Raji (cell line): ENCODE measurements at regions not wholly inside any gene's neighbourhood (a gene's known extent, or its start where the extent isn't known, plus 50 kb on each side); places are given as distances from the start of the nearest gene placed in this dataset.

ENCODE experiments used
- POLR2A ChIP-seq: IDR thresholded peaks from 2 replicates; pipeline ENCODE4 v1.6.1; 2011; ENCODE audit warnings: low read depth, low read length, control low read depth; ENCODE audit not compliant: insufficient read depth

DNA sequence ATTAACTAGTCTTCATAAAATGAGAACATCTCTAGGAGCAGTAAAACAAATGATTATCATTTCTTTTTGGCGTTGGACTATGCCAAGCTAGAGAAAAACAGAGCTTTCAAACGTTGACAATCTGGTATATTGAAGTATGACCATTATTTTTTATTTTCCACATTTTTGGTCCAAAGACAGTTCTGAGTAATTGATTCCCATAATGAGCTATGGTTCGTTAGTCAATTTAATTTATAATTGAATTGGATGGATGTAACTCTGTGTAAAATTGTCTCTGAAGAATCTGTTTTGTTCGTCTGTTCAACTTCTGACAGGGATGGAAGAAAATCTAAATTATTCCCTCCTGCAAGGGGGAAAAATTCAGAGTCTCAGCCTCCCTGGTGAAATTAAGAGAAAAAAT lies 234.5 kb downstream of the LMO4 start:
- TF ChIP-seq POLR2A = no peak

DNA sequence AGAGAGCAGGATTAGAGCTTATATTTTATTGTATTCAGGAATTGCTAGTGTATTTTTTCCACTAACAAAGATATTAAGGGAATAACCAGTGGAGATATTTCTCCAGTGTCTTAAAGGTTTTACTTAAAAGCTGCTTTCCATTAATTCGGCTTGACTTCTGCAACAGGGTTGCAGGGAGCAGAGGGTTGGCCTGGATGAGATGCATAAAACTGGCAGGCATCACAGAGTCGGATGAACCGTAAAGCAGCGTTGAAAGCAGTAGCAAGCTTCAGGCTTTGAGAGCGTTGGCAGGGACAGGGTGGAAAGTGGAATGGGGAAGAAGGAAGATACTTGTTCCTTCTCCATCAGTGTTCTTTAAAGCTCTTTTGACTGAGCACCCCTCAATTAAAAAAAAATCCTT lies 237.2 kb downstream of the LMO4 start:
- TF ChIP-seq POLR2A = no peak

DNA sequence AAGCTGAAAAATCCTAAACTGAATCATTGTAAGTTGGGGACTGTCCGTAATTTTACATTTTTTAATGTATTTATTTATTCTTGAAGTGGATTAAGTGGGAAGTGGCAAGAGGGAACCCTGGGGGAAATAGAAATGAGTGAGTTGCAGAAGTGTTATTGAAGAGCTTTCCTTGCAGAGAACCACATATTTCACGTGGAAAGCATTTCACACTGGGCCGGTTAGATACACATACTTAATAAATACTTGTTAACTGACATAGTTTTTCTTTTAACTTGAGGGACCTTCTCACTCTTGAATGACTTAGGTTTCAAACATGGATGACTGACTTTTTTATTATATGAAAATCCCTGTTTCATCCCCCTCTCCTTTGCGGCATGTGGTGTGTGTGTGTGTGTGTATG lies 239.3 kb downstream of the LMO4 start:
- no peak for TF ChIP-seq POLR2A

DNA sequence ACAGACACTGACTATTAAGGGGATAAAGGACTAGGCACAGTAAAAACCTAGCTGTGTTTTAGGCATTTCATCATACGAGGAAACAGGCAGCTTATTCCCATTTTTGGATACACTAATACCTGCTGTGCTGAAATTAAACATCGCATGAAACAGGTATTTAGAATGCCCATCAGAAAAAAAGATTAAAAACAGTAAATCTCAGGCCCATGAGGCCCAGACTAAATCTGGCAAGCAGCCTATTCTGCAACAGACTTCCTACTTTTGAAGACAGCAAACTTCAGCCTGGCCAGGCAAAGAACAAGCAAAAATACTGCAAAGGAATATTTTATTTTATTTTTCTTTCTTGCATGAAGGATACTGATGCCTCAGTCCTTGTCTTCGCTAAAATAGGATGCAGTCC lies 240.2 kb downstream of the LMO4 start:
- TF ChIP-seq POLR2A = no peak

DNA sequence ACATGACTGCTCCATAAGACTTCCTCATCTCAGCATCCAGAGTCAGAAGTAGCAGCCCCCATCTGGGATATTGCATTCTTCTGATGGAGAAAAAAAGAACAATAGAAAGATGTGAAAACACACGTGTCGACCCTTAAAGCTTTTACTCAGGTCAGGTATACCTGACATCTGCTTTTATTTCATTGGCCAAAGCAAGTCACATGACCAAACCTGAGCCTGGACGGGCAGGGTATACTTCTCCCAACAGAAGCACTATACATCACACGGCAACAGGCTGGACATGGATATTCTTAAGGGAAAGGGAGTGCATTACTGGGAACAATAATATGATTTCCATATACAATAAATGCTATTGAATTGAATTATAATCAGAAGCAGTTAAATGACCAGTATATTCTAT lies 243.3 kb downstream of the LMO4 start:
- no peak for TF ChIP-seq POLR2A

DNA sequence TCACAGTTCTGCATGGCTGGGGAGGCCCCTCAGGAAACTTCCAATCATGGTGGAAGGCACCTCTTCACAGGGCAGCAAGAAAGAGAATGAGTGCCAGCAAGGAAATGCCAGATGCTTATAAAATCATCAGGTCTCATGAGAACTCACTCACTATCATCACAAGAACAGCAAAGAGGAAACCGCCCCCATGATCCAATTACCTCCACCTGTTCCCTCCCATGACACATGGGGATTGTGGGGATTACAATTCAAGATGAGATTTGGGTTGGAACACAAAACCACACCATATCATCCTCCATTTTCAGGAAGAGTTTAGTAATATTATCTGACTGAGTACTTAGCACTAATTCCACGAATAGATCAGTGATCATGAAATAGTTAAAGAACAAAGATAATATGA lies 244.2 kb downstream of the LMO4 start:
- no peak for TF ChIP-seq POLR2A

DNA sequence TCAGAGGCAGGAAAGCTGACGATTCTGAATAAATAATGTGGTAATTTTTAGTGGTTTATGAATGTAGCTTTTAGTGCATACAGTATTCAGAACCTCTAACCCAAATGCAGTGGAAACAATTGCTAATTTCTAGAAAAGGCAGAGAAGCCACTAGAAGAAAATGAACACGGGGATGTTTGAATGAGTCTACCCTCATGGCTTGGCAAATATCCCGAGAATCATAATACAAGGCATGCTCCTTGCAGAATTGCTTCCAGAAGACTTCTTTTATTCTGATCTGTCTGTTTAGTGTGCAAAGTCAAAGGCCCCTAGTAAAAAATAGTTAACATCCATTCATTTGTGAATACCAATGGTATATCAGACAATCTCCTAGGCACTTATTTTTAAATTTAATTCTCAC lies 246.8 kb downstream of the LMO4 start:
- no peak for TF ChIP-seq POLR2A

DNA sequence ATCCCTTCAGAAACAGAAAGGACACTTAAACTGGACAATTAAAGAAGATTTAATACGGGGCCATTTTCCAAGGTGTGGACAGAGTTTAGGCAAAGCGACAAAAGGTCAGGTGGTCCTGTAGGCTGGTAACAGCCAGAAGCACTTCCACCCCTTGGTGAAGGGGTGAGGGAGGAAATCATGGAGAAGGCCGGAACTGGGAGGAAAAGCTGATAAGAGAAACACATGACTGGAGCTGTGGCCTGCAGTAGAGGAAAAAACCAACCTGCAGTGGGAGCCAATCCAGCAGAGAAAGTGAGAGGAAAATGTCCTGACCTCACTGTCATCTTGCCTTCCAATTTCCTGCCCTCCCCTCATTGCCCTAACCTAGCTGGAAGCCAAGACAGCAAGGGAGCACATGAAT lies 249.8 kb downstream of the LMO4 start:
- TF ChIP-seq POLR2A = no peak

DNA sequence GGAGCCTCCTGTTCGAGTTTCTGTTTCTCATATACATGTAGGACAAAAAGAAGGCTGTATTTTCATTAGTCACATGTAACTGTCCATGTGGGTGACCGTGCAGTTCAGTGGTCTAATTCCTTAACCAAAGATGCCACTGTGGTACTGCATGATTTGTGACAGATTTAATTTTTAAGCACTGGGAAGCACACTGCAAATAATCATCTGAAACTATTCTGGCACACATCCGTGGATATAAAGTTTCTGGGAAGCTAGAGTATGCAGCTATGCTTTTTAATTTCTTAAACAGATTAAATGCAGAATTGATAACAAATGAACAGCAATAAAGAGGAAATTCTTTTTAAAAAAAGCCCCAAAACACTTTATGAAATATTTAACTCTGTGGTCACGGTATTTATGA lies 254.8 kb downstream of the LMO4 start:
- no peak for TF ChIP-seq POLR2A

DNA sequence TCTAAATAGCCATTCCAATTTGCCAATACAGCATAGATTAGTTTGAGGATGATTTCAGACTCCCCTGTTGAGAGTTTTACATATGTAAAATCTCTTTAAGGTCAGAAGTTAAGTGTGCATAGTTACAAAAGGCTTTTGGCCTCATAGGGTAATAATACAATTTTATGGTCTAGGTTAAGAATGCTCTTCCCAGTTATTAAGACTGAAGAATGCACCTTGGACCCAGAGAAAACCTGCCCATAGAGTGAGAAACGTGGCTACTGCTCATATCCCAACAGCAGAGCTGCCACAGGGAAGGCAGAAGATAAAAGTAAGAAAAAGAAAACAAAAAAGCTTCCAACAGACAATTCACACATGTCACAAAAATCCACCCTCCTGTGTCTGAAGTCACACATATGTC lies 255.9 kb downstream of the LMO4 start:
- TF ChIP-seq POLR2A = no peak

DNA sequence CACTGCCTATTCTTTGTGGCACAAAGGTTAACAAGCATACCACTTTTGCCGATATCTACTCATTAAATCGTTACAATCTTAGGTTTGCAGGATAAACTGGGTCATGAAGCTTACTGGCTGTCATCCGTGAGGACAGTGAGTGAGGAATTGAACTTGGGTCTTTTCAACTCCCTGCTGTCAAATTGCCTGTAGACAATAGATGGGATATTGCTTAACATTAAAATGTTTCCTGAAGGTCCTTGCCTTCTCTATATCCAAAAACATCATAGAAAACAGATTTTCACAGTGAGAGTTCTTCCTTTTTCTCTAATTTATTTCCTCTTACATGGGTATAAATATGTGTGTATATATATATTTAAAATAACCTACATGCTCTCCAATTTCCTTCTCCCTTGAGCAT lies 257.8 kb downstream of the LMO4 start:
- TF ChIP-seq POLR2A = no peak

DNA sequence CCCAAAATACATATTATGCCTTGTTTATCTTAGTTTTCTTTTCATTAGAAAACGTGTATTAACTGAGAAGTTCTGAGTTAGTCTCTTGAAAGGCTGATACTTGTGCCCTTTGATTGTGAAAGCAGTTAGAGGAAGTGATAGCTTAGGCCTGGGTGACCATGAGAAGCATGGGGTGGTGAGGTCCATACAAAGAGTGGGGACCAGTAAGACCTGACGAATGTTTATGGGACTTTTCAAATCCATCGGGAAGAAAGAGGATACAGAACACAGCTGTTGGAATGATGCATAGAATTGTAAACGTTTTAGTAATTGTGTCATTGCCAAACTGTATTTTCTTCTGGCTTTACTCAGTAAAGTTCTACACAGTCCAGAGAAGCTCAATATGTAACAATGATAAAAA lies 259.8 kb downstream of the LMO4 start:
- no peak for TF ChIP-seq POLR2A

DNA sequence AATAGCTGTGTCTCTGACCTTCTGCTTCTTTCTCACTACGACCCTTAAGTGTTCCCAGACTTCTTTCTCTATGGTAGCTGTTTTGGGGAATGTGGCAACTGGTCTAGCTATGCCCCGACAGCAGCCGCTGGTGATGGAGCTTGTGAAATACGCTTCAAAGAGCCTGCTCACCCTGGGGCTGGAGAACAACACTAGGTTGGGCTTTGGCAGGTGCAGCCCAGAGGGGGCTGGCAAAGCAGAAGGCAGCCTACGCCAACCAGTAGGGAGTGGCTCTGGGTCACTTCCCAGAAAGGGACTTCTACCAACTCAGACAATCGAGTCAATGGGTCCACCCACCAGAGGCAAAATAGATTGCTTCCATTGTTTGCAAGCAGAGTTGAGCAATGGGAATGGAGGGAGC lies 262.8 kb downstream of the LMO4 start:
- TF ChIP-seq POLR2A = no peak

DNA sequence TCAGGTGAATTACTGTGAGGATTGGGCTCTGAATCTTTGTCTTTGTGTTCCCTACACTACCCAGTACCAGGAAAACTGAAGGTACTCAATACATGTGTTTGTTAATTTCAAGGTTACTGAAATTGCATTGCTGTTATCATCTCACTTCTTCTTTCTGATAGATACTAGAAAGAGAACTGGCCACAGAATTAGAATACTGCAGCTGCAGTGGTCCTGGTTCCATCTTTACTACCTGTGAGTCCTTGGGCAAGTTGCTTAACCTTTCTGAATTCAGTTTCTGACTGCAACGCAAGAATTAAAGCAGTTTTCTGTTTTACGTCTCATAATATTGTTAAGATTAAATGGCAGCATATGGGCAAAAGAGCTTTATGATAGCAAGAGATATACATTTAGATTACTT lies 263.5 kb downstream of the LMO4 start:
- no peak for TF ChIP-seq POLR2A

DNA sequence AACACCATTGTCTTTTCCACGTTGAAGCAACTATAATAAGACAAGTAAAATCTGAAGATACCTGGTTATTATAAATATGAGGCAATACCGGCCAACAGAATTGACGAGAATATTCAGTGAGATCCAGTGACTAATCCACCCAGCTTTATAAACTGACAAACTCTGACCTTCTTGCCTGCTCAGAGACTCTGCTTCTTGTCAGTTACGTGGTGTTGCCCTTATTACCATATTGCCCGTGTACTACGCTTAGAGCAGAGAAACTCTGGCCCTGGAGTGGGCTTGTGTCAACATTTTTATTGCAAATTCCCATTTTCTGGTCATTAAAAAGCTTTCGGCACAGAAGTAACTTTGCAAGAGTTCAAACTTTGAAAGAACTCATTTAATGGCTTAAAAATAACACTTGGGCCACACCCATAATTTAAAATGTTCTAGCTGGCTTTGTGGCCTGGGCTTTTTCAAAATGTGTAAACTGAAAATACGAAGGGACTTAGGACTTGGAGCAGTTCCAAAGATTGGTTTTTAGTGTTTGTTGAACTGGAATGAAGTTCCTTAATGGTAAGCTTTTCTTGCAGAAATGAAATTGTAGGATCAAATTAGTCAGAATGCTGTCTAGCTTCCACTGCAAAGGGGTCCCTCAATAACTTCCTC lies 266.2 kb downstream of the LMO4 start:
- no peak for TF ChIP-seq POLR2A

DNA sequence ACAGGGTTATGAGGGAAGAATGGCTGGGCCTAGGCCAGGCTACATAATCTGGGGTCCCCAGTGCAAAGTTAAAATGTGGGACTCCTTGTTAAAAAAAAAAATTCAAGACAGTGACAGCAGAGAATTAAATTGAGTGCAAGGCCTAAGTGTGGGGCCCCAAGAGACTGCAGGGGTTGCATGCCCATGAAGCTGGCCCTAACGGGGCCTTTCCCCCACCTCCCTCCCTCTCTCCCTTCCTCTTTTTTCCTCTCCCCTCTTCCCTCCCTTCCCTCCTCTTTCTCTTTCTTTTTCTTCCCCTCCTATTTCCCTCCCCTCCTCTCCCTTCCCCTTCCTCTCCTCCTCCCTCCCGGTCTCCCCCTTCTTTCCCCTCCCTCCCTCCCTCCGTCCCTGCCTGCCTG lies 266.7 kb downstream of the LMO4 start:
- no peak for TF ChIP-seq POLR2A

DNA sequence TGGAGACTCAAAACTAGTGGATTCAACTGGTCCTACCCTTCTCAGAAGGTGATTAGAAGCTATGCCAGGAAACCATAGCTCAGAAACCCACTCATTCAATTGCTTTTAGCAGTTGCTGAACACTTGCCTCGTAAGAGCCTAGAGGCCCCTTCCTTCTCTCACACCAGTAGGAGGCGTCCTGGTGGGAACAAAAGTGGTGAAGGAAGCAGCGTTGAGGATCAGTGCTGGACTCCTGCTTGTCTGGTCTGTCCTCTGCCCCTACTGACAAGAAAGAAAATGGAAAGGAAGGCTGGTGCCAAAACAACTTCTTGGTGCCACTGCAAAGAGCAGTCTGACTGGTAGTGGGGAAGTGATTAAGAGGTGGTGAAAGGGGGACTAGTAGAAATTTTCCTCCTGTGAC lies 269.7 kb downstream of the LMO4 start:
- no peak for TF ChIP-seq POLR2A

DNA sequence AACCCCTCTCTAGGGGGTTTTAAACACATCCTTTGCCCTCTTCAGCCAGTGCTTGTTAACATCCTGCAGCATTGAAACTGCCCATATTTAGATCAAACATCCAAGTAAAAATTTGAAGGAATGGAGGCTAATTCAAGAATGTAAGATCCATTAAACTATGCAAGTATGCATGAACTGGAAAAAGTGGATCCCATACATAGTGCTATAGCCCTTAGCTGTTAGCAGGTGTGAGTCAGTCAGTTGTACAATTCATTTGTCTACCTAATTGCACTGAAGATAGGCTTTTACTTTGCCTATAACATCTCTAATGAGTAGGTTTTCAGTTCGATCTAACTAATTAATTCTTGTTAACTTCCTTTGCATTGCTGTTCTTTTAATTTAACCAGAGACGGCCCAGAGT lies 270.9 kb downstream of the LMO4 start:
- TF ChIP-seq POLR2A = no peak

DNA sequence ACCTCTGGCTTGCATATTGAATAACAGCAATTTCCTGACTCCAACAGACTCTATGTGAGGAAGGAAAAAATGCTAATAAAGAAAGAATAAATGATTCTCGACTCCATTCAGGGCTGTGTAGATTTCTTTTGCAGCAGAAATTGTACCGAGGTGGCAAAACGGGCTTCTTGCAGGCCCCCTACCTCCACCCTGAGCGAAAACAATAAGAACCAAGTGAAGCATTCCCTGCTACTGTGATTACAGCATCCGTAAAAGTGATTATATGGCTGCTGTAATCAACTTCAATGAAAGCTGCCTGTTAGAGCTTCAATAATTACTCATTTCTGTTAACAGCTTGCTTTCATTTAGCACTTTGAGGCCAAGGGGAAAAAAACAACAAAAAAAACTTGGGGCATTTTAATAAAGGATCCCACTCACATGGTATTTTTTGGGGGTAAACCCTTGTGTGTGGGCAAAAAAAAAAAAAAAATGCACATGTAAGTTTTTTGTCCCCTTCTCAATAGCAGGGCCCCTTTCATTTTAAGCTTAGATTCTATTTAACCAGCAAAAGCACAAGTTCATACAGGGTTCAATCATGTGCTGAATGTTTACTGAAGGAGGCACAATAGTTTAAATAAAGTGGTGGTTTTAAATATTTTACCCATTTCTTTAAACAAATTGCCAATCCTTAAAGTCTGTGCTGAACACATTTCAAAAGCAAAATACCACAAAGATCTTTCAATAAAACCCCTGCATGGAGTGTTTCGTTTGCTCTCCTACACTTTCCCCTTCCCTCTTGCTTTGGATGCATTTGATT lies 271.6 kb downstream of the LMO4 start:
- no peak for TF ChIP-seq POLR2A
